ENCODE measurements at regions not wholly inside any gene's neighbourhood (a gene's known extent, or its start where the extent isn't known, plus 50 kb on each side); places are given as distances from the start of the nearest gene placed in this dataset.

DNA sequence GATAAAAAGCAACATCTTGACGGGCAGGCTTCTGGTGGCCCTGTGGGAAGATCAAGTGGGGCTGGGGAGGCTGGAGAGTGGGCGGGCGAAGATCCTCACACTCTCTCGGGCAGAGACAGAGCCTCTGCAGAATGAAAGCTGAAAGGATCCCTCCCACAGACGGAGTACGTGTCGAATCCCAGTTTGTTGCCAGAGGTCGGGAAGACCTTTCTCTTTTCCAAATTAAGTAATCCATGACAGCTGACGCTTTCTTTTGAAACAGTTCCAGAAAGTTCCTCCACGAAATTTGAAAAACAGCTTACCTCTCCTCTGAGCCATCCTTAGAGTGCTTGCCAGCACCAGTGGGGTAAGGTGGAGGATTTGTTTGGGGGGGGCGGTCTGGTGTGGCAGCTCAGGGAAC is 155.6 kb upstream of the SMLR1 start:
- TF ChIP-seq ZFX (IDR thresholded peaks at IDR 0.05): no peak
- TF ChIP-seq, protein P1, sequence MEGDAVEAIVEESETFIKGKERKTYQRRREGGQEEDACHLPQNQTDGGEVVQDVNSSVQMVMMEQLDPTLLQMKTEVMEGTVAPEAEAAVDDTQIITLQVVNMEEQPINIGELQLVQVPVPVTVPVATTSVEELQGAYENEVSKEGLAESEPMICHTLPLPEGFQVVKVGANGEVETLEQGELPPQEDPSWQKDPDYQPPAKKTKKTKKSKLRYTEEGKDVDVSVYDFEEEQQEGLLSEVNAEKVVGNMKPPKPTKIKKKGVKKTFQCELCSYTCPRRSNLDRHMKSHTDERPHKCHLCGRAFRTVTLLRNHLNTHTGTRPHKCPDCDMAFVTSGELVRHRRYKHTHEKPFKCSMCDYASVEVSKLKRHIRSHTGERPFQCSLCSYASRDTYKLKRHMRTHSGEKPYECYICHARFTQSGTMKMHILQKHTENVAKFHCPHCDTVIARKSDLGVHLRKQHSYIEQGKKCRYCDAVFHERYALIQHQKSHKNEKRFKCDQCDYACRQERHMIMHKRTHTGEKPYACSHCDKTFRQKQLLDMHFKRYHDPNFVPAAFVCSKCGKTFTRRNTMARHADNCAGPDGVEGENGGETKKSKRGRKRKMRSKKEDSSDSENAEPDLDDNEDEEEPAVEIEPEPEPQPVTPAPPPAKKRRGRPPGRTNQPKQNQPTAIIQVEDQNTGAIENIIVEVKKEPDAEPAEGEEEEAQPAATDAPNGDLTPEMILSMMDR (conservative IDR thresholded peaks at IDR 0.05): no peak
- no peak overlapping the region for H3K27ac ChIP-seq

GRCh38 chr6:130672153-130672552 is 155.1 kb upstream of the SMLR1 start:
- no peak for TF ChIP-seq ZFX (IDR thresholded peaks at IDR 0.05)
- TF ChIP-seq, protein P1 (conservative IDR thresholded peaks at IDR 0.05): no peak
- no peak overlapping the region for H3K27ac ChIP-seq

- TF ChIP-seq ZFX (IDR thresholded peaks at IDR 0.05): no peak
- TF ChIP-seq, protein P1 (conservative IDR thresholded peaks at IDR 0.05): no peak
- H3K27ac ChIP-seq: no peak overlapping the region
Measured at GRCh38 chr6:130674604-130675003, 152.6 kb upstream of the SMLR1 start.

GRCh38 chr6:130675072-130675471 is 152.1 kb upstream of the SMLR1 start:
- no peak for TF ChIP-seq ZFX (IDR thresholded peaks at IDR 0.05)
- TF ChIP-seq, protein P1 (conservative IDR thresholded peaks at IDR 0.05): no peak
- H3K27ac ChIP-seq: no peak overlapping the region

GRCh38 chr6:130676077-130676772 is 151.0 kb upstream of the SMLR1 start:
- TF ChIP-seq, protein P1 (conservative IDR thresholded peaks at IDR 0.05): no peak; the same call in 1 of the 2 replicates
- TF ChIP-seq ZFX (IDR thresholded peaks at IDR 0.05): no peak
- H3K27ac ChIP-seq: no peak overlapping the region

GRCh38 chr6:130676773-130677144 is 150.4 kb upstream of the SMLR1 start:
- no peak for TF ChIP-seq ZFX (IDR thresholded peaks at IDR 0.05)
- TF ChIP-seq, protein P1 (conservative IDR thresholded peaks at IDR 0.05): no peak
- H3K27ac ChIP-seq: no peak overlapping the region

DNA sequence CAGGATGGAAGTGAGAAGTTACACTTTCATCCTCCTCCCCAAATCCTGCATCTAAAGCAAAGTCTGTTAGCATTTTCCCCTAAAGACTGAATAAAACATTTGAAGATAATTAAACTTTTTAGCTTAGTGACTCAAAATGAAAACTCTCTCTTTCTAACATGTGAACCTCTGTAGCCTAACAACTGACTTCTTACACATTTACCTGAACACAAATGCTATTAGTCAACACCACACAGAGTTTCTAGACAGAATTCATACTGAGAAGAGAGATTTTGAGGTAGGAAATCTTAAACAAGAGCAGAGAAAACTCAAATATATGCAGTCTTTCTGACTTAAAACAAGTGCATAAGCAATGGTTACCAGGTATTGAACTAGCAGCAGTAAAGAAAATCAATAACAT is 149.9 kb upstream of the SMLR1 start:
- no peak overlapping the region for H3K27ac ChIP-seq
- TF ChIP-seq, protein P1 (conservative IDR thresholded peaks at IDR 0.05): no peak
- TF ChIP-seq ZFX (IDR thresholded peaks at IDR 0.05): no peak

Measured in C4-2B (cell line).